Thyroid gland (tissue), 4 donors: ENCODE measurements at regions not wholly inside any gene's neighbourhood (a gene's known extent, or its start where the extent isn't known, plus 50 kb on each side); places are given as distances from the start of the nearest gene placed in this dataset.

ENCODE experiments used
- CTCF ChIP-seq, 6 experiments: fragments of 200-600 bp in 3 of 6; fragments of 450-650 bp in 3 of 6; sonication (generic) in 3 of 6; IDR thresholded peaks; one replicate each; pipeline ENCODE4 v1.5.1; 2016 to 2019; ENCODE audit warnings: antibody characterized with exemption in 6 of 6, mild to moderate bottlenecking in 2 of 6, inconsistent platforms in 1 of 6, moderate library complexity in 1 of 6
- POLR2A ChIP-seq, 2 donors: fragments of 450-650 bp; IDR thresholded peaks; one replicate each; pipeline ENCODE4 v1.6.1; 2017; ENCODE audit warnings: antibody characterized with exemption in 2 of 2, mild to moderate bottlenecking in 2 of 2, moderate library complexity in 1 of 2

- TF ChIP-seq POLR2A (IDR thresholded peaks at IDR 0.05) (no peak), CTCF (IDR thresholded peaks at IDR 0.05) (no peak)
Observed at GRCh38 chr15:36050899-36051298, 504.9 kb upstream of the DPH6 start.
